Activated naive CD8-positive, alpha-beta T cell treated with anti-CD3 and anti-CD28 coated beads for 36 hours (primary cell): ENCODE measurements at regions not wholly inside any gene's neighbourhood (a gene's known extent, or its start where the extent isn't known, plus 50 kb on each side); places are given as distances from the start of the nearest gene placed in this dataset.

Experiments used
- DNase-seq: peaks from one replicate; pipeline ENCODE4 v3.0.0; 2021
- H3K27ac Mint-ChIP-seq: one replicate; pipeline ENCODE4 v1.8.0; 2022; ENCODE audit warnings: mild to moderate bottlenecking, moderate library complexity, mixed read lengths
- H3K27me3 Mint-ChIP-seq: one replicate; pipeline ENCODE4 v1.8.0; 2022; ENCODE audit warnings: mild to moderate bottlenecking, mixed read lengths
- H3K36me3 Mint-ChIP-seq: one replicate; pipeline ENCODE4 v1.8.0; 2021; ENCODE audit warnings: mild to moderate bottlenecking, mixed read lengths
- H3K4me1 Mint-ChIP-seq: one replicate; pipeline ENCODE4 v1.8.0; 2021; ENCODE audit warnings: mixed read lengths
- H3K4me3 Mint-ChIP-seq: one replicate; pipeline ENCODE4 v1.8.0; 2022; ENCODE audit warnings: mild to moderate bottlenecking, moderate library complexity, mixed read lengths
- H3K9me3 Mint-ChIP-seq: one replicate; pipeline ENCODE4 v1.8.0; 2022; ENCODE audit warnings: mixed read lengths

DNA sequence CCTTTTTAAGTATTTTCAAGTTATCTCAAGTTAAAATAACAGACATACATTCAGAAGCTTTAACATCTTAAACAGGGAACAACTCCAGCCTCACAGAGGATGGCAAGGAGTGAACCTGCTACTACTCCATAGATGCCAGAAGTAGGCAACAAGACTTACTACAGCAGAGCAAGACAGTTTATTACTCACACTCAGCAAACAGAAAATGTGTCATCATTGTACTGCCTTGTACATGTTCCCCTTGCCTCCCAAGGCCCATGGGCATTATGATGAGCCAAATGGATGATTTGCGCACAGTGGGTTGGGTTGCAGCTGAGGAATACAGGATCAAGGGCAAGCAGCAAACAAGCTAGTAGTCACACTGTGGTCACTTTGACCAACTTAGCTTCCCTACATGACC is 80.6 kb upstream of the VRK2 start:
- Mint-ChIP-seq H3K9me3 (no peaks in the 10 kb centered on the region), H3K27ac (no peak overlapping the region), H3K27me3 (no peaks in the 10 kb centered on the region), H3K36me3 (no peaks in the 10 kb centered on the region), H3K4me1 (no peaks in the 10 kb centered on the region), H3K4me3 (no peak overlapping the region)
- DNase-seq: no peak

DNA sequence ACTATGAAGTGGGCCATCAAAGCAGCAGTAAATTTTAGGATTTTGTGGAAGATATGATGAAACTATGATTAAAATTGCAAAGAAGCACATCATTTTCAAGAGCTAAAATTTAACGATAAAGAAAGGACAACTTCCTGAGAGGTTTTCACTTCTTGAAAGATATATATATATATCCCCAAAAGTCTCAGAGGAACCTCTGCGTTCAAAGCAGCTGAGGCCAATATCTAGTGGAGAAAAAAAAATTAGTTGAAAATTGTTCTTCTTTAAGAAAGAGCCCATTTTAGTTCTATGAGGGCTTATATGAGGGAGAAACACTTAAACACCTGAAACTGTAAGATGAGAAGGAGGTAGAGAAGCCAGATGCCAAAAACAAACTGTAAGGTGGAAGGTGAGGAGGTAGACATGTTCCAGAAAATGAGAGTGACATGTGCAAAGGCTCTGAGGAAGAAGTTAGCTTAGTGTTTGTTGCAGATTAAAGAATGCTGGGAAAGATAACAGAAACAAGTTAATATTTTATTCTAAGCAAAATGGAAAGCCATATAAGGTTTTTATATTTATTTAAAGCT is 72.9 kb upstream of the VRK2 start:
- Mint-ChIP-seq H3K36me3 (no peaks in the 10 kb centered on the region), H3K4me3 (no peak overlapping the region), H3K9me3 (no peaks in the 10 kb centered on the region), H3K27me3 (no peaks in the 10 kb centered on the region), H3K27ac (no peak overlapping the region), H3K4me1 (no peaks in the 10 kb centered on the region)
- no peak for DNase-seq

DNA sequence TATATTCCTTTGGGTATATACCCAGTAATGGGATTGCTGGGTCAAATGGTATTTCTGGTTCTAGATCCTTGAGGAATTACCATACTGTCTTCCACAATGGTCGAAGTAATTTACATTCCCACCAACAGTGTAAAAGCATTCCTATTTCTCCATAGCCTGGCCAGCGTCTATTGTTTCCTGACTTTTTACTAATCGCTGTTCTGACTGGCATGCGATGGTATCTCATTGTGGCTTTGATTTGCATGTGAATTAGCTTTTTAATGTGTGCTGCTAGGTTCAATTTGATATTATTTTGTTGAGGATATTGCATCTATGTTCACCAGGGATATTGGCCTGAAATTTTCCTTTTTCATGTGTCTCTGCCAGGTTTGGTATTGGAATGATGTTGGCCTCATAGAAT is 67.4 kb upstream of the VRK2 start:
- no peaks in the 10 kb centered on the region for H3K36me3 Mint-ChIP-seq
- H3K27ac Mint-ChIP-seq: no peak overlapping the region
- H3K4me1 Mint-ChIP-seq: no peaks in the 10 kb centered on the region

DNA sequence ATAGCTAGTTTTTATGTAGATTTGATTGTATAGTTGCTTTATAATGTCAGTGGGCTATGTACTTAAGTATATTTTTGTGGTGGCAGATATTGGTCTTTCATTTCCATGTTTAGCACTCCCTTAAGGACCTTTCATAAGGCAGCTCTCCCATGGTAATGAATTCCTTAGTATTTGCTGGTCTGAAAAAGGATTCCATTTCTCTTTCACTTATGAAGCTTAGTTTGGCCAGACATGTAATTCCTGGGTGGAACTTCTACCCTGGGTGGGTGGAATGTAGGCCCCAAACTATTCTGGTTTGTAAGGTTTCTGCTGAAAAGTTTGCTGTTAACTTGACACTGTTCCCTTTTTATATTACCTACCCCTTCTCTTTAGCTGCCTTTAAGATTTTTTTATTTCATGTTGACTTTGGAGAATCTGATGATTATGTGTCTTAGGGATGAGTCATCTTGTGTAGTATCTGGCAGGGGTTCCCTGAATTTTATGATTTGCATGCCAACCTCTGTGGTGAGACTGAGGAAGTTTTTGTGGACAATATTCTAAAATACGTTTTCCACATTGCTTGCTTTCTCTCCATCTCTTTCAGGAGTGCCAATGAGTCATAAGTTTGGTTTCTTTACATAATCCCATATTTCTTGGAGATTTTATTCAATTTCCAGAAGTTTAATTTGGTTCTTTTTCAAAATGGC is 65.4 kb upstream of the VRK2 start:
- no peak for DNase-seq
- Mint-ChIP-seq H3K4me1 (no peaks in the 10 kb centered on the region), H3K27me3 (no peaks in the 10 kb centered on the region), H3K27ac (no peak overlapping the region), H3K4me3 (no peak overlapping the region), H3K9me3 (no peaks in the 10 kb centered on the region), H3K36me3 (no peaks in the 10 kb centered on the region)

More for the DNA sequence above, 67.4 kb upstream of the VRK2 start:
- no peak for DNase-seq
- Mint-ChIP-seq H3K27me3 (no peaks in the 10 kb centered on the region), H3K4me3 (no peak overlapping the region), H3K9me3 (no peaks in the 10 kb centered on the region)

DNA sequence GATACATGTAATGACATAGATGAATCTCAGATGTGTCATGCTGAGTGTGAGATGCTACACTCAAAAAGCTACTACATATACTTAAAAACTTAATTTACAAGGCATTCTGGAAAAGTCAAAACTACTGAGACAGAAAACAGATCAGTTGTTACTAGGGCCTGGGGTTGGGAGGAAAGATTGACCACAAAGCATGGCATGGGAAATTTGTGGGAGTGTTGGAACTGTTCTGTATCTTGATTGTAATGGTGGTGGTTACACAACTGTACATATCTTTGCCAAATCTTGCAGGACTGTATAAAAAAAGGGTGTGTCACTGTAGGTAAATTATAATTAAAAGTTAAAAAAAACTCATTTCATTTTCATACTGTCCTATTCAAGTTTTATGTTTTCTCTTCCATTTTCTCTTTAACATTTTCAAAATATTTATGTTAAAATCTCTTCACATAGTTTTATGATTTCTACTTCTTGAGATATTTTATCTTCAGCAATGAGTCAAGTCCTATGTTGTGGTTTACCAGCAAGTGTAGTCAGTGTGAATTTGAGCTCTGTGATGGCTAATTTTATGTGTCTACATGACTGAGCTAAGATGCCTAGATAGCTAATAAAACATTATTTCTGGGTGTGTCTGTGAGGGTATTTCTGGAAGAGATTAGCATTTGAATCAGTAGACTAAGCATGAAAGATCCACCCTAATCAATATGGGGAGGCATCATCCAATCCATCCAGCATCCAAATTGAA is 58.6 kb upstream of the VRK2 start:
- H3K27ac Mint-ChIP-seq: no peak overlapping the region

DNA sequence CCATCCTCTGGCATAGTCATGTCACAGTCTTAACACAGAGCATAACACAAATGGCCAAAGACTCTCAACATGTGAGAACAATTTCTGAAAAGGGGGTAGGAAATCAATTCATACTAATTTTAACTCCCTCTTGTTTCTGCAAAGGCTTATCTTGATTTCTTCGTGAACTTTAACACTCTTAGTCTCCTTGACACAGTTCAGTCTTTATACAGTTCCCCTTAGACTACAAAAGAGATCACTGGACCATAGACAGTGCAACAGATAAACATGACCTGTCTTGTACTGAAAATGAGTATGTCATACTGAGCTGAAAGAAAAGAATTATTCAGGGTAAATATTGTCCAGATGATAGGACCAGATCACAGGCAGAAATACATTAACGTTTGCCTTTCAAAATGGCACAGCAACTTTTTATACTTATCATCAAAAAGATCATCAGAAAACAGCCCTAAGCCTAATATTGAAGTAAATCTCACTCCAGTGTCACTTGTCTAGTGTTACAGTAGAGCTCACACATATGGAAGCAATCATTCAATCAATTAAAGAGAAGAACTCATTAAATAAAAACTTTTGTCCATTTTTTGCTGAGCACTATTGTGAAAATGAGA is 56.4 kb upstream of the VRK2 start:
- no peaks in the 10 kb centered on the region for H3K4me1 Mint-ChIP-seq
- H3K36me3 Mint-ChIP-seq: no peaks in the 10 kb centered on the region
- H3K27ac Mint-ChIP-seq: no peak overlapping the region
- no peak for DNase-seq
- no peaks in the 10 kb centered on the region for H3K9me3 Mint-ChIP-seq
- no peaks in the 10 kb centered on the region for H3K27me3 Mint-ChIP-seq
- H3K4me3 Mint-ChIP-seq: no peak overlapping the region

More for the DNA sequence above, 58.6 kb upstream of the VRK2 start:
- H3K4me3 Mint-ChIP-seq: no peak overlapping the region
- H3K36me3 Mint-ChIP-seq: no peaks in the 10 kb centered on the region
- H3K4me1 Mint-ChIP-seq: no peaks in the 10 kb centered on the region
- DNase-seq: no peak
- no peaks in the 10 kb centered on the region for H3K27me3 Mint-ChIP-seq
- no peaks in the 10 kb centered on the region for H3K9me3 Mint-ChIP-seq
